SK-N-MC (cell line): ENCODE measurements at regions not wholly inside any gene's neighbourhood (a gene's known extent, or its start where the extent isn't known, plus 50 kb on each side); places are given as distances from the start of the nearest gene placed in this dataset.

ENCODE experiments used
- FOXP2 ChIP-seq: optimal IDR thresholded peaks from 2 replicates; pipeline ENCODE3; 2011; ENCODE audit warnings: mild to moderate bottlenecking, moderate library complexity; ENCODE audit not compliant: insufficient read depth; ENCODE audit errors: extremely low read length, control extremely low read depth
- POLR2AphosphoS5 ChIP-seq: IDR thresholded peaks from 2 replicates; pipeline ENCODE4 v1.6.1; 2012; ENCODE audit warnings: mild to moderate bottlenecking, low read depth, low read length, borderline replicate concordance

GRCh38 chr5:8561224-8561840 is 692.4 kb downstream of the MTRR start:
- TF ChIP-seq FOXP2: no peak
- no peak for TF ChIP-seq POLR2AphosphoS5
